Liver (tissue), 8 donors: ENCODE measurements at regions not wholly inside any gene's neighbourhood (a gene's known extent, or its start where the extent isn't known, plus 50 kb on each side); places are given as distances from the start of the nearest gene placed in this dataset.

ENCODE experiments used
- DNase-seq: peaks from one replicate; pipeline ENCODE4 v3.0.0-alpha.2; 2017; ENCODE audit warnings: low spot score
- H3K27ac ChIP-seq, 2 donors: one replicate each; pipeline ENCODE4 v1.7.0; 2013; ENCODE audit warnings: inconsistent platforms in 2 of 2, low read length in 2 of 2, control low read depth in 1 of 2, low read depth in 1 of 2, mild to moderate bottlenecking in 1 of 2
- H3K27me3 ChIP-seq, 4 donors: one replicate each; pipeline versions ENCODE4 v1.6.1 to v1.7.0; 2013; ENCODE audit warnings: low read length in 3 of 4, inconsistent platforms in 1 of 4, mild to moderate bottlenecking in 1 of 4, moderate library complexity in 1 of 4; ENCODE audit not compliant: control insufficient read depth in 4 of 4, insufficient read depth in 4 of 4
- H3K36me3 ChIP-seq, 4 donors: one replicate each; pipeline versions ENCODE4 v1.6.1 to v1.7.0; 2013; ENCODE audit warnings: low read length in 3 of 4, mild to moderate bottlenecking in 3 of 4, low read depth in 1 of 4, moderate library complexity in 1 of 4; ENCODE audit not compliant: control insufficient read depth in 4 of 4, insufficient read depth in 3 of 4
- H3K4me1 ChIP-seq, 4 donors: one replicate each; pipeline versions ENCODE4 v1.6.1 to v1.7.0; 2013; ENCODE audit warnings: low read length in 3 of 4, mild to moderate bottlenecking in 3 of 4, moderate library complexity in 1 of 4; ENCODE audit not compliant: control insufficient read depth in 4 of 4, insufficient read depth in 4 of 4
- H3K4me3 ChIP-seq, 3 donors: one replicate each; pipeline versions ENCODE4 v1.6.1 to v1.7.0; 2013; ENCODE audit warnings: low read length in 3 of 3, control low read depth in 1 of 3, low read depth in 1 of 3, mild to moderate bottlenecking in 1 of 3
- H3K9ac ChIP-seq, 2 donors: one replicate each; pipeline ENCODE4 v1.7.0; 2013; ENCODE audit warnings: low read length in 2 of 2, mild to moderate bottlenecking in 2 of 2, moderate library complexity in 2 of 2, control low read depth in 1 of 2, low read depth in 1 of 2
- H3K9me3 ChIP-seq, 4 donors: one replicate each; pipeline versions ENCODE4 v1.6.1 to v1.7.0; 2013; ENCODE audit warnings: low read length in 3 of 4; ENCODE audit not compliant: control insufficient read depth in 4 of 4
- ATF3 ChIP-seq: IDR thresholded peaks from 2 replicates; pipeline ENCODE4 v1.6.1; 2016; ENCODE audit warnings: antibody characterized with exemption
- CTCF ChIP-seq: fragments of 150-350 bp; IDR thresholded peaks from 2 replicates; pipeline ENCODE4 v1.5.1; 2017; ENCODE audit warnings: improper control_type of control experiment, low read depth, low read length; ENCODE audit not compliant: missing input control
- EGR1 ChIP-seq, 2 donors: IDR thresholded peaks; 2 replicates each; pipeline ENCODE4 v1.6.1; 2016 to 2018; ENCODE audit warnings: antibody characterized with exemption in 2 of 2, low read depth in 2 of 2
- FOXA1 ChIP-seq: IDR thresholded peaks from 2 replicates; pipeline ENCODE4 v1.6.1; 2016; ENCODE audit warnings: antibody characterized with exemption
- FOXA2 ChIP-seq: IDR thresholded peaks from 2 replicates; pipeline ENCODE4 v1.6.1; 2016; ENCODE audit warnings: antibody characterized with exemption
- GABPA ChIP-seq, 2 donors: IDR thresholded peaks in 1 of 2; conservative IDR thresholded peaks in 1 of 2; 2 replicates each; pipeline ENCODE4 v1.6.1; 2016; ENCODE audit warnings: antibody characterized with exemption in 2 of 2, mild to moderate bottlenecking in 1 of 2, moderate library complexity in 1 of 2
- HNF4A ChIP-seq, 2 donors: conservative IDR thresholded peaks; 2 replicates each; pipeline ENCODE4 v1.6.1; 2016; ENCODE audit warnings: antibody characterized with exemption in 2 of 2, mild to moderate bottlenecking in 2 of 2
- HNF4G ChIP-seq: IDR thresholded peaks from 2 replicates; pipeline ENCODE4 v1.6.1; 2016; ENCODE audit warnings: antibody characterized with exemption
- MAX ChIP-seq: IDR thresholded peaks from 2 replicates; pipeline ENCODE4 v1.6.1; 2016; ENCODE audit warnings: antibody characterized with exemption
- NR2F2 ChIP-seq: IDR thresholded peaks from 2 replicates; pipeline ENCODE4 v1.6.1; 2016; ENCODE audit warnings: antibody characterized with exemption
- RXRA ChIP-seq, 2 donors: IDR thresholded peaks; 2 replicates each; pipeline ENCODE4 v1.6.1; 2017 to 2018; ENCODE audit warnings: antibody characterized with exemption in 2 of 2, mild to moderate bottlenecking in 1 of 2
- TAF1 ChIP-seq: conservative IDR thresholded peaks from 2 replicates; pipeline ENCODE4 v1.6.1; 2016; ENCODE audit warnings: antibody characterized with exemption, mild to moderate bottlenecking
- YY1 ChIP-seq: IDR thresholded peaks from 2 replicates; pipeline ENCODE4 v1.6.1; 2016; ENCODE audit warnings: antibody characterized with exemption, mild to moderate bottlenecking
- WGBS: extraction: QIAGEN DNeasy Blood & Tissue Kit; methylation state at CpG from one replicate; pipeline ENCODE4 v1.1.7; 2013; 5-methylcytosine and 5-hydroxymethylcytosine counted together
- TF ChIP-seq, protein P1 (sequence below): IDR thresholded peaks from 2 replicates; pipeline ENCODE4 v1.6.1; 2016; ENCODE audit warnings: antibody characterized with exemption, mild to moderate bottlenecking
- TF ChIP-seq, protein P2 (sequence below): IDR thresholded peaks from 2 replicates; pipeline ENCODE4 v1.6.1; 2016; ENCODE audit warnings: antibody characterized with exemption
- donor health status: healthy.
- donor health status: healthy.
- donor health status: healthy.
- donor health status: healthy.
- donor health status: healthy.

DNA sequence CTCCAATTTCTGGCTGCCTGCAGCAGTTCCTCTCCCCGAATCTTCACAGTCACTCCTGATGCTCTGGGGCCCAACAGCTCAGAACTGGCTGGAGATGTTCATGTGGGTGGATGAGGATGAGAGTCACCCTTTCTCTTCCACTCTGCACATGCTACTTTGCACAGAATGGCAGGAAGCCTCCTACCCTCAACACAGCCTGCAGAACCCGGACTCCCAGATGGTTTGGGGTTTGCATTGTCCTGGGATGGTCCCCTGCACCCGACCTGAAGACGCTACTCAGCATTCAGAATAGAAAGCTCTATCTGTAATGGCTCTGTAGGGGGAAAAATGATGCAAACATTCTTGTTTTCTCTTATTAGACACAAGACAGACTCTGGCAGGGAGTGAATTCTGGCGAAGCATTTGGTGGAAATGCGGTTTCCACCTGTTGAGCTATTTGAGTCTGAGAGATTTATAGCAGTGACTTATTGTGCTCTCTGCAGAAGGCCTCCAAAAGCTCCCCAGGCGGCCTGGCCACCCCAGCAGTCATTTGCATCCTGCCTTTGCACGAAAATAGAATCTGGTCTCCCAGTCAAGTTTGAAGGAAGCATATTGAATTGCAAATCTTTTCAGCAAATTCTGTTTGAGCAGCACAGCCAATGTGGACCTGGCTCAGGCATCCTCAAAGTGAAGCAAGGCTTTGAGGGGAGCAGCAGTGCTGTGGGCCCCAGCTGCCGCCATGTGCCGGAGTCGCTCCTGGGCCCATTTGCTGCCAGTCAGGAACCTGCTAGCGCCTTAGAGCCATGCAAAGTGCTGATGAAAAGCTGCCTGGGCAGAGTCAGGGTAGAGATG, 309.3 kb downstream of the TCERG1L start:
- peaks cover 0 to 2% (median 0%) of the 10 kb centered on the region in 4 donors for H3K9me3 ChIP-seq
- no peaks in the 10 kb centered on the region for H3K36me3 ChIP-seq
- 52% methylated on average over 12 of the region's 12 CpGs for WGBS
- no peak overlapping the region for H3K27ac ChIP-seq
- no peak overlapping the region for H3K9ac ChIP-seq
- no peak overlapping the region for H3K4me3 ChIP-seq
- H3K4me1 ChIP-seq, result no peaks in the 10 kb centered on the region
- peaks cover 0 to 8% (median 2%) of the 10 kb centered on the region in 4 donors for H3K27me3 ChIP-seq
- TF ChIP-seq NR2F2 (no peak), CTCF (no peak)
- TF ChIP-seq, protein P1, sequence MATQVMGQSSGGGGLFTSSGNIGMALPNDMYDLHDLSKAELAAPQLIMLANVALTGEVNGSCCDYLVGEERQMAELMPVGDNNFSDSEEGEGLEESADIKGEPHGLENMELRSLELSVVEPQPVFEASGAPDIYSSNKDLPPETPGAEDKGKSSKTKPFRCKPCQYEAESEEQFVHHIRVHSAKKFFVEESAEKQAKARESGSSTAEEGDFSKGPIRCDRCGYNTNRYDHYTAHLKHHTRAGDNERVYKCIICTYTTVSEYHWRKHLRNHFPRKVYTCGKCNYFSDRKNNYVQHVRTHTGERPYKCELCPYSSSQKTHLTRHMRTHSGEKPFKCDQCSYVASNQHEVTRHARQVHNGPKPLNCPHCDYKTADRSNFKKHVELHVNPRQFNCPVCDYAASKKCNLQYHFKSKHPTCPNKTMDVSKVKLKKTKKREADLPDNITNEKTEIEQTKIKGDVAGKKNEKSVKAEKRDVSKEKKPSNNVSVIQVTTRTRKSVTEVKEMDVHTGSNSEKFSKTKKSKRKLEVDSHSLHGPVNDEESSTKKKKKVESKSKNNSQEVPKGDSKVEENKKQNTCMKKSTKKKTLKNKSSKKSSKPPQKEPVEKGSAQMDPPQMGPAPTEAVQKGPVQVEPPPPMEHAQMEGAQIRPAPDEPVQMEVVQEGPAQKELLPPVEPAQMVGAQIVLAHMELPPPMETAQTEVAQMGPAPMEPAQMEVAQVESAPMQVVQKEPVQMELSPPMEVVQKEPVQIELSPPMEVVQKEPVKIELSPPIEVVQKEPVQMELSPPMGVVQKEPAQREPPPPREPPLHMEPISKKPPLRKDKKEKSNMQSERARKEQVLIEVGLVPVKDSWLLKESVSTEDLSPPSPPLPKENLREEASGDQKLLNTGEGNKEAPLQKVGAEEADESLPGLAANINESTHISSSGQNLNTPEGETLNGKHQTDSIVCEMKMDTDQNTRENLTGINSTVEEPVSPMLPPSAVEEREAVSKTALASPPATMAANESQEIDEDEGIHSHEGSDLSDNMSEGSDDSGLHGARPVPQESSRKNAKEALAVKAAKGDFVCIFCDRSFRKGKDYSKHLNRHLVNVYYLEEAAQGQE, result no peak
- peak; percentile 25 for DNase-seq

DNA sequence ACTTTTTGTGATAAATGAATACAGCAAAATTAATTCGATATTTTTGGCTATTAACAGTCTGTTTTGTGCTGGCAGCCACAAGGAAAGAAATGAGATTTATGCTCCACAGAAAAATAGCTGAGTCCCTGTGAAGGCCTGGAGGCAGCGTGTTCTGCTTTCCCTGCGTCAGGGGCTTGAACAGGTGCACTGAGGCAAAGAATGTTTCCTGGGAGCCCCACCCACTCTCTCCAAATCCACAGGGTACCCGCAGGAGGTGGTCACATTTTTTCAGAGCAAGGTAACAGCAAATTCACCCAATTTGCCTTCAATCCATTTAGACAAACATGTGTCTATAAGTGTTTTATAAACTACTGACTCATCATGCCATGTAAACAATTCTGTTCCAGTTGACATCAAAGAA, 308.1 kb downstream of the TCERG1L start:
- Histone ChIP-seq H3K9ac (no peak overlapping the region), H3K9me3 (peaks cover 0 to 2% (median 0%) of the 10 kb centered on the region in 4 donors), H3K36me3 (no peaks in the 10 kb centered on the region), H3K27me3 (peaks cover 0 to 5% (median 2%) of the 10 kb centered on the region in 4 donors), H3K4me3 (no peak overlapping the region), H3K27ac (no peak overlapping the region), H3K4me1 (no peaks in the 10 kb centered on the region)
- WGBS, result 66% methylated on average over 4 of the region's 4 CpGs
- DNase-seq, result peak; percentile 5
- TF ChIP-seq, protein P2, sequence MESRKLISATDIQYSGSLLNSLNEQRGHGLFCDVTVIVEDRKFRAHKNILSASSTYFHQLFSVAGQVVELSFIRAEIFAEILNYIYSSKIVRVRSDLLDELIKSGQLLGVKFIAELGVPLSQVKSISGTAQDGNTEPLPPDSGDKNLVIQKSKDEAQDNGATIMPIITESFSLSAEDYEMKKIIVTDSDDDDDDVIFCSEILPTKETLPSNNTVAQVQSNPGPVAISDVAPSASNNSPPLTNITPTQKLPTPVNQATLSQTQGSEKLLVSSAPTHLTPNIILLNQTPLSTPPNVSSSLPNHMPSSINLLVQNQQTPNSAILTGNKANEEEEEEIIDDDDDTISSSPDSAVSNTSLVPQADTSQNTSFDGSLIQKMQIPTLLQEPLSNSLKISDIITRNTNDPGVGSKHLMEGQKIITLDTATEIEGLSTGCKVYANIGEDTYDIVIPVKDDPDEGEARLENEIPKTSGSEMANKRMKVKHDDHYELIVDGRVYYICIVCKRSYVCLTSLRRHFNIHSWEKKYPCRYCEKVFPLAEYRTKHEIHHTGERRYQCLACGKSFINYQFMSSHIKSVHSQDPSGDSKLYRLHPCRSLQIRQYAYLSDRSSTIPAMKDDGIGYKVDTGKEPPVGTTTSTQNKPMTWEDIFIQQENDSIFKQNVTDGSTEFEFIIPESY, result no peak
- no peak for TF ChIP-seq ATF3
- TF ChIP-seq FOXA2, result no peak
- TF ChIP-seq, protein P1, result no peak
- no peak for TF ChIP-seq EGR1 (IDR thresholded peaks at IDR 0.05; ENCODE audit: low read depth in 2 of 2)
- no peak for TF ChIP-seq TAF1
- TF ChIP-seq FOXA1, result no peak
- TF ChIP-seq HNF4G, result no peak
- no peak for TF ChIP-seq NR2F2
- no peak for TF ChIP-seq GABPA (IDR thresholded peaks at IDR 0.05 in 1 of 2, conservative IDR thresholded peaks at IDR 0.05 in 1 of 2)
- no peak for TF ChIP-seq MAX
- TF ChIP-seq CTCF, result no peak
- TF ChIP-seq RXRA (IDR thresholded peaks at IDR 0.05), result no peak
- TF ChIP-seq YY1, result no peak
- TF ChIP-seq HNF4A (conservative IDR thresholded peaks at IDR 0.05), result no peak
